HEK293T (cell line): ENCODE measurements at regions not wholly inside any gene's neighbourhood (a gene's known extent, or its start where the extent isn't known, plus 50 kb on each side); places are given as distances from the start of the nearest gene placed in this dataset.

ENCODE experiments used
- CTBP1 ChIP-seq: fragments of 450-650 bp; IDR thresholded peaks from 2 replicates; pipeline ENCODE4 v1.6.1; 2016; ENCODE audit warnings: borderline replicate concordance
- FOXM1 ChIP-seq: fragments of 450-650 bp; IDR thresholded peaks from 2 replicates; pipeline ENCODE4 v1.6.1; 2017; ENCODE audit warnings: mild to moderate bottlenecking, borderline replicate concordance
- PKNOX1 ChIP-seq: fragments of 450-650 bp; IDR thresholded peaks from 2 replicates; pipeline ENCODE4 v1.6.1; 2016
- SP1 ChIP-seq: fragments of 450-650 bp; IDR thresholded peaks from 2 replicates; pipeline ENCODE4 v1.6.1; 2017
- SUZ12 ChIP-seq: fragments of 450-650 bp; IDR thresholded peaks from 2 replicates; pipeline ENCODE4 v1.6.1; 2016; ENCODE audit warnings: mild to moderate bottlenecking

- TF ChIP-seq FOXM1, result no peak
- TF ChIP-seq SUZ12, result no peak
- no peak for TF ChIP-seq PKNOX1
- TF ChIP-seq CTBP1, result no peak
- TF ChIP-seq SP1, result no peak
Measured at GRCh38 chr5:153299891-153300290, 190.6 kb upstream of the GRIA1 start.
